Left lung (tissue), 4 donors: ENCODE measurements at regions not wholly inside any gene's neighbourhood (a gene's known extent, or its start where the extent isn't known, plus 50 kb on each side); places are given as distances from the start of the nearest gene placed in this dataset.

Experiments
- ATAC-seq: fragments of 200-7000 bp; cut with Tn5 transposase; one replicate; pipeline ENCODE4 v1.9.1; 2020; ENCODE audit warnings: moderate library complexity
- DNase-seq, 4 donors: peaks; one replicate each; pipeline ENCODE4 v3.0.0-alpha.2; 2013 to 2020
- H3K27ac ChIP-seq, 2 donors: fragments of 200-600 bp; sonication (generic) in 1 of 2; one replicate each; pipeline versions ENCODE4 v1.5.0 to v1.8.0; 2020 to 2021
- H3K27me3 ChIP-seq, 2 donors: fragments of 200-600 bp; sonication (generic) in 1 of 2; one replicate each; pipeline versions ENCODE4 v1.5.0 to v1.8.0; 2020 to 2021
- H3K36me3 ChIP-seq, 2 donors: fragments of 200-600 bp; sonication (generic) in 1 of 2; one replicate each; pipeline versions ENCODE4 v1.5.0 to v1.8.0; 2020 to 2021
- H3K4me1 ChIP-seq, 2 donors: fragments of 200-600 bp; one replicate each; pipeline ENCODE4 v1.8.0; 2021
- H3K4me3 ChIP-seq, 2 donors: fragments of 200-600 bp; sonication (generic) in 1 of 2; one replicate each; pipeline versions ENCODE4 v1.5.0 to v1.8.0; 2020 to 2021; ENCODE audit warnings: mild to moderate bottlenecking in 1 of 2
- H3K9me3 ChIP-seq, 2 donors: fragments of 200-600 bp; sonication (generic) in 1 of 2; one replicate each; pipeline versions ENCODE4 v1.5.0 to v1.8.0; 2020 to 2021
- intact Hi-C, 2 donors: fragments of 100-400 bp; cut with DNase I; formaldehyde crosslinking; loops; one replicate each; pipeline versions ENCODE4 v1.11.2 to v1.14.2; 2022
- TF ChIP-seq, protein P1 (sequence below), 2 donors: fragments of 200-600 bp; sonication (generic) in 1 of 2; IDR thresholded peaks; one replicate each; pipeline versions ENCODE4 v1.5.0 to v1.8.0; 2021; ENCODE audit warnings: antibody characterized with exemption in 2 of 2
- donor health status: DM: no; HTN: yes; CAD: no.
- donor health status: DM: no; HTN: no; CAD: no.

DNA sequence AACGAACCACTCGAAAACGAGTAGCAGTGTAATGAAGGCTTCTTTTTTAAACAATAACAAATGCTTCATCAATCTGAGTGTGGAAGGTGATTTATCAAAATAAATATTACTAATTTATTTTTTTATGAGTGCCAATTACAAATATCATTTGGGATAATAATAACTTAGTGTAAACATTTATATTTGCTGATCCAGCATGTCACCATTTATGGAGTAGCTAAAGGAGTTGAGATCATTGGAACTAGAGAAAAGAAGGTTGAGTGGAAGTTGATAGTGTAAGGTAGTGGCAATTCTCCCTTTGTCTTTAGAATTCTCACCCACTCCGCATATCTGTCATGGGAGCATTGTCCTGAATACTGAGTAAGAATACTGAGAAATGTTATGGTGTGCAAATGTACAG, 67.1 kb upstream of the KIF26B start:
- Histone ChIP-seq H3K4me3 (no peak overlapping the region), H3K27ac (no peak overlapping the region), H3K36me3 (peaks cover 0 to 6% of the 10 kb centered on the region in 2 donors), H3K9me3 (no peaks in the 10 kb centered on the region), H3K4me1 (peaks cover 0 to 3% of the 10 kb centered on the region in 2 donors), H3K27me3 (no peaks in the 10 kb centered on the region)
- ATAC-seq (no peak), DNase-seq (no peak)
- TF ChIP-seq, protein P1, sequence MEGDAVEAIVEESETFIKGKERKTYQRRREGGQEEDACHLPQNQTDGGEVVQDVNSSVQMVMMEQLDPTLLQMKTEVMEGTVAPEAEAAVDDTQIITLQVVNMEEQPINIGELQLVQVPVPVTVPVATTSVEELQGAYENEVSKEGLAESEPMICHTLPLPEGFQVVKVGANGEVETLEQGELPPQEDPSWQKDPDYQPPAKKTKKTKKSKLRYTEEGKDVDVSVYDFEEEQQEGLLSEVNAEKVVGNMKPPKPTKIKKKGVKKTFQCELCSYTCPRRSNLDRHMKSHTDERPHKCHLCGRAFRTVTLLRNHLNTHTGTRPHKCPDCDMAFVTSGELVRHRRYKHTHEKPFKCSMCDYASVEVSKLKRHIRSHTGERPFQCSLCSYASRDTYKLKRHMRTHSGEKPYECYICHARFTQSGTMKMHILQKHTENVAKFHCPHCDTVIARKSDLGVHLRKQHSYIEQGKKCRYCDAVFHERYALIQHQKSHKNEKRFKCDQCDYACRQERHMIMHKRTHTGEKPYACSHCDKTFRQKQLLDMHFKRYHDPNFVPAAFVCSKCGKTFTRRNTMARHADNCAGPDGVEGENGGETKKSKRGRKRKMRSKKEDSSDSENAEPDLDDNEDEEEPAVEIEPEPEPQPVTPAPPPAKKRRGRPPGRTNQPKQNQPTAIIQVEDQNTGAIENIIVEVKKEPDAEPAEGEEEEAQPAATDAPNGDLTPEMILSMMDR (IDR thresholded peaks at IDR 0.05) = no peak
- intact Hi-C loops = no loop called here

DNA sequence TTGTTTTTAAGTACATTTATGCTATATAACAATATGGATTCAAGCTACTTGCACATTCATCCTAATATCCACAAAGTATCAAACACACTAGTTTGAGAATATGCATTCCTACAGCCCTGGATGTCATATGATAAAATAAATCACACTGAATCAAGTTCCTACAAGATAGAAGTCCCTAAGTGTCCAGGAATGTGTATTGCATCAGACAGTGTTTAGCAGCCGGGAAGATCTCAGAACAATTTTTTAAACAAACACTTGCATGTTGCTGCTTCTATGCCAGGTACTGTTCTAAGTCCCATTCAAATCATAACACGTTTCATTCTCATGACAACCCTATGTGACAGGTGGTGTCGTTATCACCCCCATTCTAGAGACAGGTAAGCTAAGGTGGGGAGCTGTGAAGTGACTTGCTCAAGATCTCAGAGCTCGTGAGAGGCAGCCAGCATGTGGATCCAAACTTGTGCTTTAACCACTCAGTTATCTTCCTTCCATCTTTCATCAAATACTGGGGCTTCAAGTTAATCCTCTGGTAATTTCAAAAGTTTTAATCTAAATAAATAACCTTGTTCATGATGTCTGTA, 68.3 kb upstream of the KIF26B start:
- no peak for DNase-seq
- H3K27me3 ChIP-seq = no peaks in the 10 kb centered on the region
- peaks cover 0 to 3% of the 10 kb centered on the region in 2 donors for H3K4me1 ChIP-seq
- TF ChIP-seq, protein P1 (IDR thresholded peaks at IDR 0.05) = no peak
- H3K27ac ChIP-seq = no peak overlapping the region
- H3K36me3 ChIP-seq = peaks cover 0 to 6% of the 10 kb centered on the region in 2 donors
- H3K4me3 ChIP-seq = no peak overlapping the region
- ATAC-seq = peak; percentile 51
- no peaks in the 10 kb centered on the region for H3K9me3 ChIP-seq
- intact Hi-C loops = no loop called here

DNA sequence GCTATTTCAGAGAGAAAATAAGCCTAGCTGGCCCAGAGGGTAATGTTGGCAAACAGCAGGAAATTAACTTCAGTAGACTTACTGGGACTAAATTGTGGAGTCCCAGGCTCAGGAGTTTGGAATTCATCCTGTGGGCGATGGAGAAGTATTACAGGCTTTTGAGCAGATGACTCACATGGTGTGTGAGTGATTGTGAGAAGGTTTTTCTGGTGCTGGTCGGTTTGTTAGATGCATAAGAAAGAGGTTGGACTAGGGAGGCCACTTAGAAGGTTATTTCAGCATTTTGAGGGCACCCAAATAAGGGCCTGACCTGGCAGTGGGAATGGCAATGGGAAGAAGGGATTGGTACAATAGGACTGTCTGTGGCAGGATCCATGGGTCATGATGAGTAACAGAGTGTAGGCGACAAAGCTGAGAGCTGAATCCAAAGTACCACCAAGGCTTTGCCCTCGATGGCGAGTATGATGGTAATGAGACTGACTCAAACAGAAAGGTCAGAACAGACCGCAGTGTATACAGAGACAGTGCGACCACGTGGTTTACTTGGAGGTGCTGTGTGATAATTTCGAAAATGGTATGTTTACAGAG, 69.2 kb upstream of the KIF26B start:
- Histone ChIP-seq H3K27me3 (no peaks in the 10 kb centered on the region), H3K4me3 (no peak overlapping the region), H3K9me3 (no peaks in the 10 kb centered on the region), H3K36me3 (no peaks in the 10 kb centered on the region), H3K27ac (no peak overlapping the region), H3K4me1 (peaks cover 0 to 3% of the 10 kb centered on the region in 2 donors)
- ATAC-seq = peak; percentile 93
- TF ChIP-seq, protein P1 (IDR thresholded peaks at IDR 0.05) = no peak
- intact Hi-C loops = no loop called here
- DNase-seq = no peak

DNA sequence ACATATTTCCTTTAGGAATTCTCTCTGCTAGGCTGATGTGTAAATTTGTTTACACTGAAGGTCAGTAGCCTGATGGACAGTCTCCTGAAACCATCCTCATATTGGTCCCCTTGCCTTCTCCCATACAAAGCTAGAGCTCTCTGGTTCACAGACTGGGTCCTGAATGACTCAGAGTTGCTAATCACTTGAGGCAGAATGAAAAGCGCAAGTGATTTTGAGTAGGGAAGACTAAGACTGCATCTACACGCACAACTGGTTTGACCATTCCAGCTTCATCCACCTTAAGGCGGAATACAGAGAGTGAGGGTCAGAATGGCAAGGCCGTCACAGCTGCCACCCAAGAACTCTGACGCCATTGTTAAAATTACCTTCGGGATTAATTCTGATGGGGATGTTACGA, 70.2 kb upstream of the KIF26B start:
- no peak for ATAC-seq
- no peak overlapping the region for H3K4me3 ChIP-seq
- no peaks in the 10 kb centered on the region for H3K9me3 ChIP-seq
- H3K4me1 ChIP-seq = peaks cover 0 to 3% of the 10 kb centered on the region in 2 donors
- H3K27ac ChIP-seq = no peak overlapping the region
- intact Hi-C loops = no loop called here
- no peak for DNase-seq
- H3K36me3 ChIP-seq = no peaks in the 10 kb centered on the region
- H3K27me3 ChIP-seq = no peaks in the 10 kb centered on the region
- TF ChIP-seq, protein P1 (IDR thresholded peaks at IDR 0.05) = no peak

DNA sequence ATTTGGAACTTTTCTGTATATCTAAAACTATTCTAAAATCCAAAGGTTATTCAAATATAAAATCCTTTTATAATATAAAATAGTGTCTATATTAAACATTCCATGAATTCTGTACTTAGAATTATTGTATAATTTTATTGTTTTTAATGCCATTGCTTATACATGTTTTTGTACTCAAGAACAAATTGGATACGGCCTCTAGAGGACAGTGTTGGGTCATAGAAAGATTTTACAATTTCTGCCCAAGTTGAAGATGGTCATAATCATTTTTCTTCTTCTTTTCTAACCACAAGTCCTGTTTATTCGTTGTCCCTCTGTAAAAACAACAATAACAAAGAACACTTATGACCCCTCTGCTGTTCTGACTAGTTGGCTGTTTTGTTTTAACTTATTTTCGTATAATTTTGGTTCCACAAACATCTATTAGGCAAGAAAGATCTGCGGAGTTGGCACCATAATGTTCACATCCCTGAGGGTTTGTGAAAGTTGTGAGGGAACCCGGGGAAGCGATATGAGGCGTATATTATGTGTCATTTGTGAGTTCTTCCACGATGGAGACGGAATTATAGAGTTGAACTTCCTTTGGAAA, 75.7 kb upstream of the KIF26B start:
- intact Hi-C loops = no loop called here
- Histone ChIP-seq H3K36me3 (no peaks in the 10 kb centered on the region), H3K27me3 (no peaks in the 10 kb centered on the region), H3K9me3 (no peaks in the 10 kb centered on the region), H3K27ac (no peak overlapping the region), H3K4me1 (no peaks in the 10 kb centered on the region), H3K4me3 (no peak overlapping the region)
- peak; percentile 68 for ATAC-seq
- TF ChIP-seq, protein P1 (IDR thresholded peaks at IDR 0.05) = peak in 1 of 2 donors; percentile 68
- peak in 1 of 4 donors; percentile 35 for DNase-seq
